IMR-90 (cell line): ENCODE measurements at regions not wholly inside any gene's neighbourhood (a gene's known extent, or its start where the extent isn't known, plus 50 kb on each side); places are given as distances from the start of the nearest gene placed in this dataset.

ENCODE experiments used
- ATAC-seq: fragments of 200-7000 bp; cut with Tn5 transposase; 2 replicates; pipeline ENCODE4 v1.9.1; 2020; ENCODE audit warnings: low read depth, mild to moderate bottlenecking, moderate library complexity
- BruUV-seq: library from RNA; stranded (reverse); fragments of 400-500 nt; replicated peaks from 2 replicates; lab custom pipeline; 2021; lab: Mats Ljungman, UMichigan
- CTCF ChIA-PET: fragments of 300-600 bp; formaldehyde crosslinking; extraction: SDS; loops from one replicate; lab custom pipeline; 2021; ENCODE audit warnings: antibody characterized with exemption; lab: Yijun Ruan, JAX
- POLR2A ChIA-PET: fragments of 300-600 bp; sonication (Branson Sonifier 250); formaldehyde crosslinking; loops from one replicate; lab custom pipeline; 2022; ENCODE audit warnings: antibody characterized with exemption; ENCODE audit not compliant: unreplicated experiment; lab: Charles Lee
- DNase-seq: peaks from one replicate; pipeline ENCODE4 v3.0.0; 2013
- H2AFZ ChIP-seq: replicated peaks from 2 replicates; pipeline ENCODE3; 2013; ENCODE audit warnings: low read length, mild to moderate bottlenecking; ENCODE audit not compliant: poor library complexity
- H2AK5ac ChIP-seq: 2 replicates; pipeline ENCODE4 v1.6.1; 2013; ENCODE audit warnings: low read depth, low read length, inconsistent platforms
- H2AK9ac ChIP-seq: replicated peaks from 2 replicates; pipeline ENCODE3; 2013; ENCODE audit warnings: mild to moderate bottlenecking, low read depth, low read length, moderate library complexity; ENCODE audit not compliant: poor library complexity
- H2BK120ac ChIP-seq: 2 replicates; pipeline ENCODE4 v1.6.1; 2013; ENCODE audit warnings: low read depth, low read length, inconsistent platforms
- H2BK15ac ChIP-seq: 3 replicates; pipeline ENCODE4 v1.6.1; 2013; ENCODE audit warnings: low read depth, low read length, inconsistent platforms
- H2BK20ac ChIP-seq: 2 replicates; pipeline ENCODE4 v1.6.1; 2013; ENCODE audit warnings: low read depth, mild to moderate bottlenecking, inconsistent platforms, low read length, moderate library complexity
- H2BK5ac ChIP-seq: 2 replicates; pipeline ENCODE4 v1.6.1; 2013; ENCODE audit warnings: mild to moderate bottlenecking, low read depth, low read length, inconsistent platforms; ENCODE audit not compliant: poor library complexity, severe bottlenecking
- H3K14ac ChIP-seq: replicated peaks from 2 replicates; pipeline ENCODE4 v1.6.1; 2013; ENCODE audit warnings: low read depth, low read length, inconsistent platforms
- H3K18ac ChIP-seq: 2 replicates; pipeline ENCODE4 v1.6.1; 2013; ENCODE audit warnings: low read depth, low read length, control low read depth
- H3K23ac ChIP-seq: 2 replicates; pipeline ENCODE4 v1.6.1; 2013; ENCODE audit warnings: low read depth, low read length, inconsistent platforms
- H3K27ac ChIP-seq: 2 replicates; pipeline ENCODE4 v1.5.1; 2013; ENCODE audit warnings: mild to moderate bottlenecking, control low read depth, low read length; ENCODE audit not compliant: insufficient read depth
- H3K27me3 ChIP-seq: 2 replicates; pipeline ENCODE4 v1.6.1; 2013; ENCODE audit warnings: low read length; ENCODE audit not compliant: control insufficient read depth, insufficient read depth
- H3K36me3 ChIP-seq: 2 replicates; pipeline ENCODE4 v1.6.1; 2013; ENCODE audit warnings: low read length, mixed read lengths; ENCODE audit not compliant: control insufficient read depth, insufficient read depth
- H3K4ac ChIP-seq: 2 replicates; pipeline ENCODE4 v1.6.1; 2013; ENCODE audit warnings: low read depth, low read length, inconsistent platforms
- H3K4me1 ChIP-seq: 2 replicates; pipeline ENCODE4 v1.6.1; 2013; ENCODE audit warnings: low read length, mixed read lengths; ENCODE audit not compliant: control insufficient read depth, insufficient read depth
- H3K4me2 ChIP-seq: 2 replicates; pipeline ENCODE4 v1.6.1; 2013; ENCODE audit warnings: low read depth, mild to moderate bottlenecking, control low read depth, low read length, moderate library complexity
- H3K4me3 ChIP-seq: 2 replicates; pipeline ENCODE4 v1.5.1; 2013; ENCODE audit warnings: low read depth, mild to moderate bottlenecking, control low read depth, low read length, moderate library complexity; ENCODE audit not compliant: insufficient read depth
- H3K56ac ChIP-seq: 2 replicates; pipeline ENCODE4 v1.6.1; 2013; ENCODE audit warnings: low read length, inconsistent platforms; ENCODE audit not compliant: insufficient read depth; ENCODE audit errors: extremely low read depth
- H3K79me1 ChIP-seq, 2 experiments: 2 replicates each; pipeline ENCODE4 v1.6.1; 2013; ENCODE audit warnings: low read length in 2 of 2, inconsistent platforms in 1 of 2, low read depth in 1 of 2
- H3K9ac ChIP-seq: 2 replicates; pipeline ENCODE4 v1.6.1; 2013; ENCODE audit warnings: low read depth, low read length, control low read depth
- H3K9me1 ChIP-seq: 2 replicates; pipeline ENCODE4 v1.6.1; 2013; ENCODE audit warnings: low read length, inconsistent platforms; ENCODE audit not compliant: insufficient read depth
- H3K9me3 ChIP-seq: 2 replicates; pipeline ENCODE4 v1.6.1; 2013; ENCODE audit warnings: low read length; ENCODE audit not compliant: control insufficient read depth, insufficient read depth
- H4K20me1 ChIP-seq: 2 replicates; pipeline ENCODE4 v1.6.1; 2013; ENCODE audit warnings: low read length, inconsistent platforms; ENCODE audit not compliant: insufficient read depth
- H4K5ac ChIP-seq: 2 replicates; pipeline ENCODE4 v1.6.1; 2013; ENCODE audit warnings: mild to moderate bottlenecking, low read depth, low read length, control low read depth
- H4K8ac ChIP-seq, 2 experiments: 2 replicates each; pipeline ENCODE4 v1.6.1; 2013; ENCODE audit warnings: low read depth in 2 of 2, low read length in 2 of 2, control low read depth in 1 of 2, inconsistent platforms in 1 of 2
- H4K91ac ChIP-seq: 2 replicates; pipeline ENCODE4 v1.6.1; 2013; ENCODE audit warnings: low read depth, low read length, inconsistent platforms; ENCODE audit not compliant: insufficient read depth
- BHLHE40 ChIP-seq: fragments of 150-350 bp; IDR thresholded peaks from 2 replicates; pipeline ENCODE4 v1.6.1; 2016; ENCODE audit warnings: mild to moderate bottlenecking, low read depth, low read length
- CEBPB ChIP-seq: IDR thresholded peaks from 2 replicates; pipeline ENCODE4 v1.6.1; 2012; ENCODE audit warnings: low read depth, low read length, improper control_type of control experiment
- CHD1 ChIP-seq: IDR thresholded peaks from 2 replicates; pipeline ENCODE4 v1.6.1; 2012; ENCODE audit warnings: low read depth, low read length, improper control_type of control experiment
- FOS ChIP-seq: fragments of 150-350 bp; IDR thresholded peaks from 2 replicates; pipeline ENCODE4 v1.6.1; 2016; ENCODE audit warnings: low read depth, low read length
- MXI1 ChIP-seq: IDR thresholded peaks from 2 replicates; pipeline ENCODE4 v1.6.1; 2012; ENCODE audit warnings: low read depth, mild to moderate bottlenecking, low read length, moderate library complexity, borderline replicate concordance
- NFE2L2 ChIP-seq: fragments of 150-350 bp; IDR thresholded peaks from 2 replicates; pipeline ENCODE4 v1.6.1; 2016; ENCODE audit warnings: low read depth, mild to moderate bottlenecking, low read length
- POLR2A ChIP-seq: IDR thresholded peaks from 2 replicates; pipeline ENCODE4 v1.6.1; 2012; ENCODE audit warnings: mild to moderate bottlenecking, low read depth, low read length
- RAD21 ChIP-seq: IDR thresholded peaks from 2 replicates; pipeline ENCODE4 v1.6.1; 2012; ENCODE audit warnings: low read length, improper control_type of control experiment
- RCOR1 ChIP-seq: IDR thresholded peaks from 2 replicates; pipeline ENCODE4 v1.6.1; 2012; ENCODE audit warnings: mild to moderate bottlenecking, low read length, improper control_type of control experiment; ENCODE audit not compliant: insufficient replicate concordance
- RFX5 ChIP-seq: IDR thresholded peaks from 2 replicates; pipeline ENCODE4 v1.8.0; 2012; ENCODE audit warnings: low read depth, mild to moderate bottlenecking, low read length, moderate library complexity
- SMC3 ChIP-seq: fragments of 150-350 bp; IDR thresholded peaks from 2 replicates; pipeline ENCODE4 v1.6.1; 2016; ENCODE audit warnings: low read depth, mild to moderate bottlenecking, antibody characterized with exemption, low read length, moderate library complexity
- WGBS, 2 experiments: methylation state at CpG; one replicate each; pipeline versions ENCODE4 v1.1.5 to v1.1.7; 2013; ENCODE audit warnings: missing lambda C conversion rate in 2 of 2; ENCODE audit not compliant: insufficient read length in 1 of 2; ENCODE audit errors: extremely low coverage in 2 of 2; 5-methylcytosine and 5-hydroxymethylcytosine counted together
- dilution Hi-C: fragments of 300-500 bp; cut with HindIII; formaldehyde crosslinking; loops from one replicate; pipeline ENCODE4 v1.14.3; 2018; ENCODE audit warnings: low sequenced_read_pairs; ENCODE audit not compliant: unreplicated experiment
- in situ Hi-C: fragments of 300-500 bp; cut with MboI; formaldehyde crosslinking; loops from 3 replicates; pipeline ENCODE4 v1.14.3; 2019; ENCODE audit warnings: low sequenced_read_pairs, inconsistent platforms, mixed read lengths
- intact Hi-C: fragments of 100-400 bp; cut with micrococcal nuclease; formaldehyde crosslinking; loops from 2 replicates; pipeline ENCODE4 v1.10.0; 2022
- TF ChIP-seq, protein P1 (sequence below): fragments of 150-350 bp; IDR thresholded peaks from 2 replicates; pipeline ENCODE4 v1.6.1; 2016; ENCODE audit warnings: low read depth, mild to moderate bottlenecking, low read length, moderate library complexity, borderline replicate concordance
- TF ChIP-seq, protein P2 (sequence below): fragments of 150-350 bp; IDR thresholded peaks from 2 replicates; pipeline ENCODE4 v1.6.1; 2017; ENCODE audit warnings: mild to moderate bottlenecking, antibody characterized with exemption, low read length, low read depth
- TF ChIP-seq, protein P3 (sequence below): conservative IDR thresholded peaks from 2 replicates; pipeline ENCODE4 v1.5.1; 2012; ENCODE audit warnings: mild to moderate bottlenecking, low read depth, low read length, improper control_type of control experiment

- no peaks in the 10 kb centered on the region for H3K27me3 ChIP-seq
- H2BK120ac ChIP-seq: no peak overlapping the region
- H3K14ac ChIP-seq: no peak overlapping the region
- H3K9me1 ChIP-seq: no peaks in the 10 kb centered on the region
- no peak overlapping the region for H3K4me3 ChIP-seq
- no peak overlapping the region for H2BK20ac ChIP-seq
- H4K91ac ChIP-seq: no peak overlapping the region
- H2AK5ac ChIP-seq: no peak overlapping the region
- in situ Hi-C loops: no loop called here
- no peak overlapping the region for H4K8ac ChIP-seq
- no peak overlapping the region for H3K27ac ChIP-seq
- H3K4me1 ChIP-seq: no peaks in the 10 kb centered on the region; the same call in 1 of the 2 replicates
- WGBS, 2 experiments: no CpG with 5 or more reads among the region's 1 CpG
- no peak overlapping the region for H3K4ac ChIP-seq
- no peaks in the 10 kb centered on the region for H4K20me1 ChIP-seq
- dilution Hi-C loops: no loop called here
- no peak overlapping the region for H3K4me2 ChIP-seq
- no peak overlapping the region for H3K56ac ChIP-seq
- DNase-seq: peak; percentile 18
- no peaks in the 10 kb centered on the region for H3K79me1 ChIP-seq
- no peak overlapping the region for H4K5ac ChIP-seq
- no peak overlapping the region for H3K9ac ChIP-seq
- ChIA-PET POLR2A (no interaction called here), CTCF (no interaction called here)
- H3K23ac ChIP-seq: no peak overlapping the region
- no peak for ATAC-seq
- H2AK9ac ChIP-seq: no peak overlapping the region
- no peak overlapping the region for H2BK15ac ChIP-seq
- no peak overlapping the region for H3K18ac ChIP-seq
- no TSS peak for BruUV-seq
- H3K9me3 ChIP-seq: no peaks in the 10 kb centered on the region
- no peak overlapping the region for H2BK5ac ChIP-seq
- TF ChIP-seq RCOR1 (no peak), SMC3 (no peak), NFE2L2 (no peak), MXI1 (no peak), POLR2A (no peak), CEBPB (no peak), RFX5 (no peak), BHLHE40 (no peak), CHD1 (no peak), RAD21 (no peak), FOS (no peak)
- TF ChIP-seq, protein P1, sequence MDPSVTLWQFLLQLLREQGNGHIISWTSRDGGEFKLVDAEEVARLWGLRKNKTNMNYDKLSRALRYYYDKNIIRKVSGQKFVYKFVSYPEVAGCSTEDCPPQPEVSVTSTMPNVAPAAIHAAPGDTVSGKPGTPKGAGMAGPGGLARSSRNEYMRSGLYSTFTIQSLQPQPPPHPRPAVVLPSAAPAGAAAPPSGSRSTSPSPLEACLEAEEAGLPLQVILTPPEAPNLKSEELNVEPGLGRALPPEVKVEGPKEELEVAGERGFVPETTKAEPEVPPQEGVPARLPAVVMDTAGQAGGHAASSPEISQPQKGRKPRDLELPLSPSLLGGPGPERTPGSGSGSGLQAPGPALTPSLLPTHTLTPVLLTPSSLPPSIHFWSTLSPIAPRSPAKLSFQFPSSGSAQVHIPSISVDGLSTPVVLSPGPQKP: no peak
- TF ChIP-seq, protein P2, sequence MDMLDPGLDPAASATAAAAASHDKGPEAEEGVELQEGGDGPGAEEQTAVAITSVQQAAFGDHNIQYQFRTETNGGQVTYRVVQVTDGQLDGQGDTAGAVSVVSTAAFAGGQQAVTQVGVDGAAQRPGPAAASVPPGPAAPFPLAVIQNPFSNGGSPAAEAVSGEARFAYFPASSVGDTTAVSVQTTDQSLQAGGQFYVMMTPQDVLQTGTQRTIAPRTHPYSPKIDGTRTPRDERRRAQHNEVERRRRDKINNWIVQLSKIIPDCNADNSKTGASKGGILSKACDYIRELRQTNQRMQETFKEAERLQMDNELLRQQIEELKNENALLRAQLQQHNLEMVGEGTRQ: no peak
- TF ChIP-seq, protein P3, sequence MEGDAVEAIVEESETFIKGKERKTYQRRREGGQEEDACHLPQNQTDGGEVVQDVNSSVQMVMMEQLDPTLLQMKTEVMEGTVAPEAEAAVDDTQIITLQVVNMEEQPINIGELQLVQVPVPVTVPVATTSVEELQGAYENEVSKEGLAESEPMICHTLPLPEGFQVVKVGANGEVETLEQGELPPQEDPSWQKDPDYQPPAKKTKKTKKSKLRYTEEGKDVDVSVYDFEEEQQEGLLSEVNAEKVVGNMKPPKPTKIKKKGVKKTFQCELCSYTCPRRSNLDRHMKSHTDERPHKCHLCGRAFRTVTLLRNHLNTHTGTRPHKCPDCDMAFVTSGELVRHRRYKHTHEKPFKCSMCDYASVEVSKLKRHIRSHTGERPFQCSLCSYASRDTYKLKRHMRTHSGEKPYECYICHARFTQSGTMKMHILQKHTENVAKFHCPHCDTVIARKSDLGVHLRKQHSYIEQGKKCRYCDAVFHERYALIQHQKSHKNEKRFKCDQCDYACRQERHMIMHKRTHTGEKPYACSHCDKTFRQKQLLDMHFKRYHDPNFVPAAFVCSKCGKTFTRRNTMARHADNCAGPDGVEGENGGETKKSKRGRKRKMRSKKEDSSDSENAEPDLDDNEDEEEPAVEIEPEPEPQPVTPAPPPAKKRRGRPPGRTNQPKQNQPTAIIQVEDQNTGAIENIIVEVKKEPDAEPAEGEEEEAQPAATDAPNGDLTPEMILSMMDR: no peak
- intact Hi-C loops: loop anchor here (1.0 kb wide), 1 partner anchor 11 kb away; no protein-coding TSS in a partner anchor
- H3K36me3 ChIP-seq: no peaks in the 10 kb centered on the region
- no peak overlapping the region for H2AFZ ChIP-seq
Observed at GRCh38 chr13:76759877-76760276, 126.3 kb downstream of the KCTD12 start.
